WTC11 (cell line): ENCODE measurements at regions not wholly inside any gene's neighbourhood (a gene's known extent, or its start where the extent isn't known, plus 50 kb on each side); places are given as distances from the start of the nearest gene placed in this dataset.

Experiments used
- ATAC-seq: fragments of 200-7000 bp; cut with Tn5 transposase; 2 replicates; pipeline ENCODE4 v1.10.0; 2021; ENCODE audit warnings: mild to moderate bottlenecking, moderate library complexity
- CTCF ChIA-PET: fragments of 300-600 bp; sonication (Branson Sonifier 250); formaldehyde crosslinking; loops from one replicate; lab custom pipeline; 2021; ENCODE audit warnings: antibody characterized with exemption; lab: Charles Lee
- POLR2A ChIA-PET: fragments of 350-600 bp; sonication (Branson Sonifier 250); formaldehyde crosslinking; loops from one replicate; lab custom pipeline; 2021; ENCODE audit warnings: antibody characterized with exemption; lab: Charles Lee
- DNase-seq: peaks from one replicate; pipeline ENCODE4 v3.0.0; 2021; ENCODE audit warnings: low spot score
- H3K27ac Mint-ChIP-seq: 2 replicates; pipeline ENCODE4 v1.8.0; 2021; ENCODE audit warnings: mixed read lengths
- H3K27me3 Mint-ChIP-seq: 2 replicates; pipeline ENCODE4 v1.8.0; 2021; ENCODE audit warnings: low read depth, mild to moderate bottlenecking, moderate library complexity, mixed read lengths
- H3K36me3 Mint-ChIP-seq: 2 replicates; pipeline ENCODE4 v1.8.0; 2021; ENCODE audit warnings: mixed read lengths
- H3K4me1 Mint-ChIP-seq: 2 replicates; pipeline ENCODE4 v1.8.0; 2022; ENCODE audit warnings: mixed read lengths
- H3K4me3 Mint-ChIP-seq: 2 replicates; pipeline ENCODE4 v1.8.0; 2021; ENCODE audit warnings: mild to moderate bottlenecking, moderate library complexity, mixed read lengths
- H3K9me3 Mint-ChIP-seq: 2 replicates; pipeline ENCODE4 v1.8.0; 2021; ENCODE audit warnings: mixed read lengths
- ARID4B ChIP-seq: sonication (generic); formaldehyde crosslinking; IDR thresholded peaks from 2 replicates; pipeline ENCODE4 v1.8.0; 2023; ENCODE audit warnings: missing genetic modification reagents, mild to moderate bottlenecking, borderline replicate concordance
- CDX4 ChIP-seq: fragments of 250-450 bp; sonication (Bioruptor Pico); IDR thresholded peaks from 2 replicates; pipeline ENCODE4 v1.9.0; 2021; ENCODE audit warnings: moderate library complexity, mild to moderate bottlenecking, inconsistent platforms, borderline replicate concordance
- CREM ChIP-seq: sonication (generic); formaldehyde crosslinking; IDR thresholded peaks from 2 replicates; pipeline ENCODE4 v1.8.1; 2022; ENCODE audit warnings: mild to moderate bottlenecking, missing genetic modification reagents, moderate library complexity
- CTCF ChIP-seq: fragments of 200-600 bp; IDR thresholded peaks from 2 replicates; pipeline ENCODE4 v1.8.0; 2022; ENCODE audit warnings: antibody characterized with exemption
- E2F1 ChIP-seq: sonication (generic); formaldehyde crosslinking; IDR thresholded peaks from 2 replicates; pipeline ENCODE4 v1.8.0; 2022; ENCODE audit warnings: mild to moderate bottlenecking, missing genetic modification reagents
- EMX1 ChIP-seq: fragments of 250-450 bp; sonication (Bioruptor Pico); IDR thresholded peaks from 2 replicates; pipeline ENCODE4 v1.8.0; 2021; ENCODE audit warnings: mild to moderate bottlenecking
- HMGA2 ChIP-seq: fragments of 250-450 bp; sonication (Bioruptor Pico); IDR thresholded peaks from 2 replicates; pipeline ENCODE4 v1.4.0; 2021; ENCODE audit warnings: mild to moderate bottlenecking, moderate library complexity
- IRF1 ChIP-seq: sonication (generic); formaldehyde crosslinking; IDR thresholded peaks from 2 replicates; pipeline ENCODE4 v1.8.0; 2023; ENCODE audit warnings: missing genetic modification reagents
- MAX ChIP-seq: sonication (generic); formaldehyde crosslinking; IDR thresholded peaks from 2 replicates; pipeline ENCODE4 v1.8.0; 2022; ENCODE audit warnings: mild to moderate bottlenecking, missing genetic modification reagents
- RORB ChIP-seq: fragments of 250-450 bp; sonication (Bioruptor Pico); IDR thresholded peaks from 2 replicates; pipeline ENCODE4 v1.9.0; 2021; ENCODE audit warnings: mild to moderate bottlenecking
- SMAD4 ChIP-seq: sonication (generic); formaldehyde crosslinking; IDR thresholded peaks from 2 replicates; pipeline ENCODE4 v1.8.0; 2022; ENCODE audit warnings: mild to moderate bottlenecking, missing genetic modification reagents
- SP1 ChIP-seq: sonication (generic); formaldehyde crosslinking; conservative IDR thresholded peaks from 2 replicates; pipeline ENCODE4 v1.8.1; 2022; ENCODE audit warnings: missing genetic modification reagents
- TP53 ChIP-seq: sonication (generic); formaldehyde crosslinking; IDR thresholded peaks from 2 replicates; pipeline ENCODE4 v1.8.1; 2023; ENCODE audit warnings: mild to moderate bottlenecking, missing genetic modification reagents
- USF1 ChIP-seq: sonication (generic); formaldehyde crosslinking; IDR thresholded peaks from 2 replicates; pipeline ENCODE4 v1.8.0; 2022; ENCODE audit warnings: mild to moderate bottlenecking, missing genetic modification reagents
- ZNF396 ChIP-seq: fragments of 250-450 bp; sonication (Bioruptor Pico); IDR thresholded peaks from 2 replicates; pipeline ENCODE4 v1.8.0; 2021; ENCODE audit warnings: mild to moderate bottlenecking, moderate library complexity, borderline replicate concordance
- ZNF416 ChIP-seq: fragments of 250-450 bp; sonication (Bioruptor Pico); IDR thresholded peaks from 2 replicates; pipeline ENCODE4 v1.9.0; 2021; ENCODE audit warnings: mild to moderate bottlenecking, inconsistent platforms
- ZNF423 ChIP-seq: fragments of 250-450 bp; sonication (Bioruptor Pico); IDR thresholded peaks from 2 replicates; pipeline ENCODE4 v2.1.2; 2022; ENCODE audit warnings: mild to moderate bottlenecking, moderate library complexity
- ZNF532 ChIP-seq: fragments of 250-450 bp; sonication (Bioruptor Pico); IDR thresholded peaks from 2 replicates; pipeline ENCODE4 v1.9.0; 2021; ENCODE audit warnings: mild to moderate bottlenecking, borderline replicate concordance

- no peak for TF ChIP-seq USF1 (CRISPR knock-in tag)
These were observed 84.2 kb upstream of the PCSK1 start (continued) for GRCh38 chr5:96517295-96517694.

- POLR2A ChIA-PET: no interaction called here
- Mint-ChIP-seq H3K36me3 (no peaks in the 10 kb centered on the region), H3K27ac (no peak overlapping the region), H3K27me3 (no peaks in the 10 kb centered on the region), H3K4me3 (no peak overlapping the region), H3K4me1 (no peaks in the 10 kb centered on the region), H3K9me3 (peaks cover 7% of the 10 kb centered on the region; the same call in 1 of the 2 replicates)
- no peak for ATAC-seq
- TF ChIP-seq TP53 (CRISPR knock-in tag): no peak
- TF ChIP-seq, all 79 proteins: peak for 0
- DNase-seq: no peak
- CTCF ChIA-PET: no interaction called here
These were observed 87.3 kb upstream of the PCSK1 start for GRCh38 chr5:96520345-96520744.

GRCh38 chr5:96522635-96523355 lies 89.7 kb upstream of the PCSK1 start:
- Mint-ChIP-seq H3K4me1 (peaks cover 7% of the 10 kb centered on the region; the same call in 1 of the 2 replicates), H3K36me3 (no peaks in the 10 kb centered on the region), H3K9me3 (peaks cover 7% of the 10 kb centered on the region; the same call in 1 of the 2 replicates), H3K27me3 (no peaks in the 10 kb centered on the region), H3K4me3 (no peak overlapping the region), H3K27ac (no peak overlapping the region)
- ChIA-PET CTCF (interaction anchor here (0.6 kb wide), 1 partner anchor 23 kb away, joined by 3 read pairs; no protein-coding TSS in a partner anchor), POLR2A (no interaction called here)
- DNase-seq (no peak), ATAC-seq (no peak)
- no peak for TF ChIP-seq CTCF
- TF ChIP-seq ZNF416 (CRISPR knock-in tag): no peak
- no peak for TF ChIP-seq IRF1 (CRISPR knock-in tag)
- no peak for TF ChIP-seq MAX (CRISPR knock-in tag)
- no peak for TF ChIP-seq EMX1 (CRISPR knock-in tag)
- TF ChIP-seq ZNF396 (CRISPR knock-in tag): no peak
- no peak for TF ChIP-seq CDX4 (CRISPR knock-in tag)
- no peak for TF ChIP-seq CREM
- TF ChIP-seq ARID4B (CRISPR knock-in tag): no peak
- TF ChIP-seq ZNF423: no peak
- TF ChIP-seq SP1: no peak
- TF ChIP-seq HMGA2 (CRISPR knock-in tag): no peak
- TF ChIP-seq SMAD4 (CRISPR knock-in tag): no peak
- no peak for TF ChIP-seq ZNF532 (CRISPR knock-in tag)
- TF ChIP-seq RORB: no peak
- no peak for TF ChIP-seq E2F1
